Progenitor cell of endocrine pancreas (in vitro differentiated cells): ENCODE measurements at regions not wholly inside any gene's neighbourhood (a gene's known extent, or its start where the extent isn't known, plus 50 kb on each side); places are given as distances from the start of the nearest gene placed in this dataset.
"Not testable (repeated sequence)": the region's sequence is repeated elsewhere in the genome, so short reads cannot be mapped to it uniquely, and the experiment has no call there.

Source experiments
- DNase-seq: peaks from one replicate; pipeline ENCODE4 v3.0.0; 2021; ENCODE audit warnings: low spot score; ENCODE audit not compliant: unreplicated experiment
- H3K27ac Mint-ChIP-seq: 2 replicates; pipeline ENCODE4 v1.8.0; 2021; ENCODE audit warnings: mild to moderate bottlenecking, moderate library complexity, mixed read lengths
- H3K27me3 Mint-ChIP-seq: 2 replicates; pipeline ENCODE4 v1.8.0; 2021; ENCODE audit warnings: mixed read lengths
- H3K36me3 Mint-ChIP-seq: 2 replicates; pipeline ENCODE4 v1.8.0; 2022; ENCODE audit warnings: mixed read lengths; ENCODE audit not compliant: insufficient read depth
- H3K4me1 Mint-ChIP-seq: 2 replicates; pipeline ENCODE4 v1.8.0; 2021; ENCODE audit warnings: low read depth, mixed read lengths
- H3K4me3 Mint-ChIP-seq: 2 replicates; pipeline ENCODE4 v1.8.0; 2021; ENCODE audit warnings: low read depth, mild to moderate bottlenecking, moderate library complexity, mixed read lengths
- H3K9me3 Mint-ChIP-seq: 2 replicates; pipeline ENCODE4 v1.8.0; 2021; ENCODE audit warnings: low read depth, mixed read lengths
- CTCF ChIP-seq: fragments of 200-600 bp; sonication (generic); IDR thresholded peaks from one replicate; pipeline ENCODE4 v1.5.0; 2021; ENCODE audit warnings: antibody characterized with exemption, mild to moderate bottlenecking; ENCODE audit not compliant: unreplicated experiment

DNA sequence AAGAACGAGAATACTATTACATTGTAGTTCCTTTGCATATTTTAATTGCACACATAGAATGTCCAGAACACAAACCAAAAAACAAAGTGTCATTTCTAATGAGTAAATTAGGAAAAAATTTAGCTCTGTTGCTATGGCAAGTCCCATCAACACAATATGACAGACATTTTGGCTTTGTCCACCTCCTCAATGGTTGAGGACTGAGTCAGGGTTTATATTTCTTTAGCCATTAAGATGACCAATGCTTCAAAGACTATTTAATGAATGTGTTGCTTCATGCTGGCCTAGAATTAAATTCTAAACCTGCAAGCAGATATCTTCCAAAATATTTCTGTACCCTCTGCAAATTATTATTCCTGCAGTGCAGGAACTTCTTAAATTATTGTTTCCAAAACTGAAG, 719.2 kb downstream of the NTRK3 start:
- DNase-seq: no peak
- peaks cover 12% of the 10 kb centered on the region for H3K9me3 Mint-ChIP-seq
- H3K27ac Mint-ChIP-seq: no peak overlapping the region
- H3K4me3 Mint-ChIP-seq: no peak overlapping the region
- H3K36me3 Mint-ChIP-seq: no peaks in the 10 kb centered on the region
- no peaks in the 10 kb centered on the region for H3K4me1 Mint-ChIP-seq
- H3K27me3 Mint-ChIP-seq: no peaks in the 10 kb centered on the region
- TF ChIP-seq CTCF: no peak

DNA sequence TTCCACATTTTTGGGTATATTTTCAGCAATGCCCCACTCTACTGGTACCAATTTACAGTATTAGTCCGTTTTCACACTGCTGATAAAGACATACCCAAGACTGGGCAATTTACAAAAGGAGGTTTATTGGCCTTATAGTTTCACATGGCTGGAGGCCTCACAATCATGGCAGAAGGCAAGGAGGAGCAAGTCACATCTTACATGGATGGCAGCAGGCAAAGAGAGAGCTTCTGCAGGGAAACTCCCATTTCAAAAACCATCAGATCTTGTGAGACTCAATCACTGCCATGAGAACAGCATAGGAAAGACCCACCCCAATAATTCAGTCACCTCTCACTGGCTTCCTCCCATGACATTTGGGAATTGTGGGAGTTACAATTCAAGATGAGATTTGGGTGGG, 722.9 kb downstream of the NTRK3 start:
- not testable (repeated sequence) for H3K9me3 Mint-ChIP-seq

GRCh38 chr15:87528873-87529272, 727.7 kb downstream of the NTRK3 start:
- Mint-ChIP-seq H3K27ac (no peak overlapping the region), H3K4me3 (no peak overlapping the region), H3K9me3 (peaks cover 6% of the 10 kb centered on the region), H3K36me3 (no peaks in the 10 kb centered on the region), H3K4me1 (peaks cover 9% of the 10 kb centered on the region), H3K27me3 (peaks cover 6% of the 10 kb centered on the region)
- DNase-seq: no peak
- TF ChIP-seq CTCF: no peak

More for the DNA sequence above, 722.9 kb downstream of the NTRK3 start:
- not testable (repeated sequence) for H3K36me3 Mint-ChIP-seq, DNase-seq, H3K4me1 Mint-ChIP-seq, H3K27ac Mint-ChIP-seq, H3K27me3 Mint-ChIP-seq, H3K4me3 Mint-ChIP-seq

- Mint-ChIP-seq H3K27me3 (peaks cover 6% of the 10 kb centered on the region), H3K9me3 (no peaks in the 10 kb centered on the region), H3K4me1 (peaks cover 9% of the 10 kb centered on the region), H3K36me3 (no peaks in the 10 kb centered on the region), H3K4me3 (no peak overlapping the region), H3K27ac (no peak overlapping the region)
- TF ChIP-seq CTCF: no peak
- no peak for DNase-seq
Measured at GRCh38 chr15:87527875-87528274, 728.7 kb downstream of the NTRK3 start.

GRCh38 chr15:87527416-87527815, 729.1 kb downstream of the NTRK3 start:
- no peak for TF ChIP-seq CTCF
- Mint-ChIP-seq H3K4me3 (no peak overlapping the region), H3K27me3 (peaks cover 6% of the 10 kb centered on the region), H3K27ac (no peak overlapping the region), H3K36me3 (no peaks in the 10 kb centered on the region), H3K4me1 (peaks cover 9% of the 10 kb centered on the region), H3K9me3 (no peaks in the 10 kb centered on the region)
- DNase-seq: no peak

DNA sequence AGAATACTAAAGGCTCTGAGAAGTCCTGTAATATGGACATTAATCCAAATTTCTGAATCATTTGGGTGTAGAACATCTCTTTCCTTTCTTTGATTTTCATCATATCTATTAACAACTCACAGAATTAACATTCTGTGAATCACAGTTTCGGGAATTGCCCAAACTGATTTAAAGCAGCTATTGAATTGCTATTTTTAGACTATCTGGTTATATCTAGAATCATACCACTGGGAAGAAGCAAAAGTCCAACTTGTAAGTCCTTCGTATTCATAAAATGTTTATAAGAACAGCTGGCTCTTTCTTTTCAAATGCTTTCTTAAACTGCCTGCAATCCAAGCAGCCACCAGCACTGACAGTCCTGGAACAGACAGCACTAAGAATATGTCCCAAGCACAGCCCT, 733.0 kb downstream of the NTRK3 start:
- Mint-ChIP-seq H3K27ac (no peak overlapping the region), H3K4me1 (peaks cover 4% of the 10 kb centered on the region), H3K9me3 (no peaks in the 10 kb centered on the region), H3K4me3 (no peak overlapping the region), H3K27me3 (peaks cover 6% of the 10 kb centered on the region), H3K36me3 (no peaks in the 10 kb centered on the region)
- no peak for TF ChIP-seq CTCF
- no peak for DNase-seq
